Fibroblast of upper back skin (primary cell): ENCODE measurements at regions not wholly inside any gene's neighbourhood (a gene's known extent, or its start where the extent isn't known, plus 50 kb on each side); places are given as distances from the start of the nearest gene placed in this dataset.
"Not testable (repeated sequence)": the region's sequence is repeated elsewhere in the genome, so short reads cannot be mapped to it uniquely, and the experiment has no call there.

Source experiments
- DNase-seq: peaks from one replicate; pipeline ENCODE4 v3.0.0-alpha.2; 2013

DNA sequence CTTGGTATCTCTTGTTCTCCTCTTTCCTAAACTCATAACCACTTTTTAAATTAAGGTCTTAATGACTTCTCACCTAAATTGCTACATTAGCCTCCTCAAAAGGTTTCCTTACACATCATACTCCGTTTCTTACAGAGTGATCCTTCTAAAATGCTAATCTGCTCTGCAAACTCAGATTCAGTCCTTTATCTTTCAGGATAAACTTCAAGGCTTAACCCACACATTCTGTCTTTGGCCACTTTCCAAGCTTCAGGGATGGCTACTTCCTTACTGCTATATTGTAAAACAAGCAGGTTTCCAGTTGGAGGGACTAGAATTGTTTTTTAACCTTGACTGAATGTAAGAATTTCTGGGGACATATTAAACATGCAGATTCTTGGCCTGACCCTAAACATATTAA lies 105.5 kb upstream of the CHD1 start:
- peak; percentile 22 for DNase-seq

GRCh38 chr5:99033014-99033900 lies 104.5 kb upstream of the CHD1 start:
- no peak for DNase-seq

- peak; percentile 76 for DNase-seq
These were observed 103.6 kb upstream of the CHD1 start for GRCh38 chr5:99032234-99033013.

- no peak for DNase-seq
These were observed 102.2 kb upstream of the CHD1 start for GRCh38 chr5:99030906-99031440.

GRCh38 chr5:99029172-99029571 lies 100.4 kb upstream of the CHD1 start:
- DNase-seq = no peak

DNA sequence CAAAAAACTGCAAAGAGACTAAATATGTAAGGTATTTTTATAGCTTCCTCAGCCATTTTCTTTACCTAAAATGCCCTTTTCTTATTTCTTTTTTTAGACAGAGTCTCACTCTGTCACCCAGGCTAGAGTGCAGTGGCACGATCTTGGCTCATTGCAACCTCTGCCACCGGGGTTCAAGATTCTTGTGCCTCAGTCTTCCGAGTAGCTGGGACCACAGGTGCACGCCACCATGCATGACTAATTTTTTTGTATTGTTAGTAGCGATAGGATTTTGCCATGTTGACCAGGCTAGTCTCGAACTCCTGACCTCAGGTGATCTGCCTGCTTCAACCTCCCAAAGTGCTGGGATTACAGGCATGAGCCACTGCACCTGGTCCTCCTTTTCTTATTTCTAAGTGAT lies 99.4 kb upstream of the CHD1 start:
- DNase-seq = not testable (repeated sequence)

- DNase-seq = no peak
These were observed 96.7 kb upstream of the CHD1 start for GRCh38 chr5:99025298-99026045.

DNA sequence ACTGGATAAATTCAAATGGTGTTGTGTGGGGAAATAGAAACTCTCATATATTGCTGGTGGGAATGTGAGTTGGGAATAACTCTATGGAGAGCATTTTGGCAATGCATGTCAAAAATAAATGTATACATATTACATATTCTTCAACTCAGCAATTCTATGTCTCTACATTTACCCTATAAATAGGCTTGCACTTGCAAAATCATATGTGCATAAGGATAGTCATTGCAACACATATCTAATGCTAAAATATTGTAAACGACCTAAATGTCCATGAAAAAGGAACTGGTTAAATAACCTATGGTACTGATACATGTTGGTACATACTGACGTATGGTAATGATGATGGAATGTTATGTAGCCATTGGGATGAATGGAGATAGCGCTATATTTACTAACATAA lies 94.5 kb upstream of the CHD1 start:
- no peak for DNase-seq

- DNase-seq = no peak
These were observed 93.4 kb upstream of the CHD1 start for GRCh38 chr5:99022250-99022649.

- DNase-seq = no peak
These were observed 91.9 kb upstream of the CHD1 start for GRCh38 chr5:99020698-99021048.

GRCh38 chr5:99019812-99020697 lies 91.2 kb upstream of the CHD1 start:
- peak; percentile 91 for DNase-seq

GRCh38 chr5:99019254-99019653 lies 90.4 kb upstream of the CHD1 start:
- DNase-seq = no peak

GRCh38 chr5:99010294-99010693 lies 81.5 kb upstream of the CHD1 start:
- DNase-seq = no peak

DNA sequence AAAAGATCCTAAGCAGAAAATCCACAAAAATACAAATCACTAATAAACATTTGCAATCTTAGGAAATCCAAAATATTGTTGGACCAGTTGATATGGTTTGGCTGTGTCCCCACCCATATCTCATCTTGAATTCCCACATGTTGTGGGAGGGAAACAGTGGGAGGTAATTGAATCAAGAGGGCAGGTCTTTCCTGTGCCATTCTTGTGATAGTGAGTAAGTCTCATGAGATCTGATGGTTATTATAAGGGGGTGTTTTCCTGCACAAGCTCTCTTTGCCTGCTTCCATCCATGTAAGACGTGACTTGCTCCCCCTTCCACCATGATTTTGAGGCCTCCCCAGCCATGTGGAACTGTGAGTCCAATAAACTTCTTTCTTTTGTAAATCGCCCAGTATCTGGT lies 79.2 kb upstream of the CHD1 start:
- DNase-seq = not testable (repeated sequence)

- DNase-seq = no peak
These were observed 76.7 kb upstream of the CHD1 start for GRCh38 chr5:99005506-99005905.

DNA sequence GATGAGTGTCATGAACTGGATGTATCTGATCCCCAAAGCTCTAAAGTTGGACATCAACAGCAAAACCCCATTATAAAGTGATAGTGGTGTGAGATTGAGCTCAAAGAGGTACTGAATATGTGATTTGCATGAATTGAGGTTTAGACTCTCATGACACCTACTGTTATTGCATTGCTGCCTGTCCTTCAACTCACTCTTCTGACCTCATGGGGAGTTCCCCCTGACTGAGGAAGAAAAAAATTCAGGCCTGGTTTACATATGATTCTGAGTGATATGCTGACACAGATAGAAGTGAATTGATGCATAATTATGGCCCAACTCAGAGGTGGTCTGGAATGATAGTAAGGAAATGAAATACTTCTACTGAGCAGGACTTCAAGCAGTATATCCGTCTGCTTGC lies 76.2 kb upstream of the CHD1 start:
- no peak for DNase-seq

GRCh38 chr5:99000876-99001275 lies 72.1 kb upstream of the CHD1 start:
- no peak for DNase-seq

DNA sequence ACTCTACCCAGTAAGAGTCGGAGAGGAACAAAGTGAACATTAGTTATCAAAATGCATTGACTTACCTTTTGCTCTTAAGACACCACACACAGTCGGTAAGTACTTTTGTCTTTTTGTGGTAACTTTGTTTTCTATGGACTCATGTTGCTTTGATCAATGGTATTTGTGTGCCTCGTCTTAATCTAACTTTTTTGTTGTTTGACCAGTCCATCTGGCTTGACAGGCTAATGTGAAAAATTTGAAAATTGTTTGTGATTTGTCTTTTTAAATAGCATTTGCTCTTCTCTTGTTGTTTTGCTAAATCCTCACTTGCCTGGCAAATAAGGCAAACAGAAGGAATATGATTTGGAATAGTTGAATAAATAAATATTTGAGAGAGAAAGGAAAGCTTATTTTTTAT lies 71.4 kb upstream of the CHD1 start:
- DNase-seq = no peak

DNA sequence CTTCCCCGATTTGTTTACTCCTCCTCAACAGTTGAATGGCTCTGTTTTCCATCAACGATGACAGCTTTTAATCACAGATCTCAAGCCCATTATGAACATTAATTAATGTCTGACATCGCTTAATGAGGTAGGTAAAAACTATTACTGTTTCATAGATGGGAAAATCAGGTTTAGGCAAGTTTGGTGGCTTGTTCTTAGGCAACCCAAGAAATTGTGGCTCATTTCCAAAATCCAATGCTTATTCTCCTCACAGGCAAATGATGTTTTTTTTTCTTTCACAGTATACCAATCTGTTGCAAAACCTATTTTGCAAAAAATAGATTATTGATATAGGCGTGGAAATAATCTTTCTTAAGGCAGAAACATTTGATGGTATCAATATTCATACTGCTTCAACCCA lies 70.8 kb upstream of the CHD1 start:
- DNase-seq = no peak

GRCh38 chr5:98997000-98997399 lies 68.2 kb upstream of the CHD1 start:
- DNase-seq = peak; percentile 94

DNA sequence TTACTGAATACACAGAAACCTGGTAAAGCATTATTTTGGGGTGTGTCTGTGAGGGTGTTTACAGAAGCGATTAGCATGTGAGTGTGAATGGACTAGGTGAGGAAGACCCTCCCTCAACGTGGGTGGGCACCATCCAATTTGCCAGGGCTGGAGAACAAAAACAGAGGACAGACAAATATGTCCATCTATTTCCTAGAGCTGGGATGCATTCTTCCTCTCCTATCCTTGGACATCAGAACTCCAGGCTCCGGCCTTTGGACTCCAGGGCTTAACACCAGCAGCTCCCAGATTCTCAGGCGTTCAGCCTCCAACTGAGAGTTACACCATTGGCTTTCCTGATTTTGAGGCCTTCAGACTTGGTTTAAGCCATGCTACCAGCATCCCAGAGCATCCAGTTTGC lies 65.8 kb upstream of the CHD1 start:
- DNase-seq = no peak

DNA sequence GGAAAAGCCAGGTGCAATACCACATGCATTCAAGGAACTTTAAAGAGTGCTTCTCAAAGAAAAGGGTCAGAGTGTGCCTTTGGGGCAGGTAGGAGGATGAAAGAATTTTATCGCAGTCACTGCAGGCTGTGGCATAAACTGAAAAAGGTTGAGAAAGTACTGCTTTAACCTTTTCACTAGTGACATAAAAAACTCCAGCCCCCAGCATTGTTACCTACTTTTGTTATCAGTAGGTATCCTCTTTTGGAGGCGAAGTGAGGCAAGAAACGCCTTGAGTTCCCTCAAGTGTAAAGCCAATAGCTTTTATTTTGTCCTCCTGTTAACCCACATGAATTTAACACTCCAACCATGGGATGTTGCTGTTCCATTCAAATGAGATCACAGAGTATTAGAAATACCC lies 64.7 kb upstream of the CHD1 start:
- no peak for DNase-seq
